ENCODE measurements at regions not wholly inside any gene's neighbourhood (a gene's known extent, or its start where the extent isn't known, plus 50 kb on each side); places are given as distances from the start of the nearest gene placed in this dataset.
A peak's percentile ranks its signal among the peaks of the same experiment; 100 is the strongest.

DNA sequence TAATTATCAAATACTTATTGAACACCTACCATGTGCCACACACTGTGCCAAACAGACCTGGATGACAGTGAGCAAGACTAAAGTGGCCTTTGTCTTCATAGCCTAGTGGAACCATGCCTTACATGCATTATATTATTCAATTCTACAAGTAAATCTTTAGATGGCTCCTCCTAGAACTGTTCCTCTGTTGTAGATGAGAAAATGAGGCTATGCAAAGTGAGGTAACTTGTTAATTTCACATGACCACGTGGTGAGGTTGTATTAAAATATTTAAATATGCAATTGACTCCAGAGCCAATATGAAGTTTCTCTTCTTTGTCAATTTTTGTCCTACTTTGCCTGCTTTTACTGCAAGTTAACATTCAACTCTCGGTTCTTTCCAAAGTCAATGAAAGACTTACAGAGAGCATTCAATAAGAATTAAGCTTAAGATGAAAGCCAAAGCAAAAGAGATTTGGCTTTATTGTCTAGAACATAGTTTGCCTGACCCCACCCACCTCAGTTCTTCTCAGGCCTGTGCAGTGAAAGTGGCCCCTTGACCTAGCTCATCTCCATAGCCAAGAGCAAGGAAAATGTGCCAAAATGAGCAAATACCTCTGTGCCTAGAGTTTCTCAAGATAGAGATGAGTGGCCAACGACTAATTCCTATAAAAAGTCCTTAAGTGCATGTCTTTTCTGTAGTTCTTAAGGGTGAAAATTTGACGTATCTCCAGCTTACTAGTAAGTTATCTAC, 263.2 kb upstream of the NFIA start:
- Histone ChIP-seq H3K27me3 (ENCODE audit: control insufficient read depth, insufficient read depth, low read length) (no peaks in the 10 kb centered on the region), H3K36me3 (ENCODE audit: control insufficient read depth, insufficient read depth, low read length) (no peaks in the 10 kb centered on the region), H3K4me3 (ENCODE audit: low read depth, low read length) (no peak overlapping the region)
- no peak for DNase-seq (ENCODE audit: low read depth)
- ChIA-PET POLR2A (no interaction called here), CTCF (no interaction called here)
- TF ChIP-seq, protein P1, sequence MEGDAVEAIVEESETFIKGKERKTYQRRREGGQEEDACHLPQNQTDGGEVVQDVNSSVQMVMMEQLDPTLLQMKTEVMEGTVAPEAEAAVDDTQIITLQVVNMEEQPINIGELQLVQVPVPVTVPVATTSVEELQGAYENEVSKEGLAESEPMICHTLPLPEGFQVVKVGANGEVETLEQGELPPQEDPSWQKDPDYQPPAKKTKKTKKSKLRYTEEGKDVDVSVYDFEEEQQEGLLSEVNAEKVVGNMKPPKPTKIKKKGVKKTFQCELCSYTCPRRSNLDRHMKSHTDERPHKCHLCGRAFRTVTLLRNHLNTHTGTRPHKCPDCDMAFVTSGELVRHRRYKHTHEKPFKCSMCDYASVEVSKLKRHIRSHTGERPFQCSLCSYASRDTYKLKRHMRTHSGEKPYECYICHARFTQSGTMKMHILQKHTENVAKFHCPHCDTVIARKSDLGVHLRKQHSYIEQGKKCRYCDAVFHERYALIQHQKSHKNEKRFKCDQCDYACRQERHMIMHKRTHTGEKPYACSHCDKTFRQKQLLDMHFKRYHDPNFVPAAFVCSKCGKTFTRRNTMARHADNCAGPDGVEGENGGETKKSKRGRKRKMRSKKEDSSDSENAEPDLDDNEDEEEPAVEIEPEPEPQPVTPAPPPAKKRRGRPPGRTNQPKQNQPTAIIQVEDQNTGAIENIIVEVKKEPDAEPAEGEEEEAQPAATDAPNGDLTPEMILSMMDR (IDR thresholded peaks at IDR 0.05; ENCODE audit: insufficient read depth, low read depth, low read length), result no peak

DNA sequence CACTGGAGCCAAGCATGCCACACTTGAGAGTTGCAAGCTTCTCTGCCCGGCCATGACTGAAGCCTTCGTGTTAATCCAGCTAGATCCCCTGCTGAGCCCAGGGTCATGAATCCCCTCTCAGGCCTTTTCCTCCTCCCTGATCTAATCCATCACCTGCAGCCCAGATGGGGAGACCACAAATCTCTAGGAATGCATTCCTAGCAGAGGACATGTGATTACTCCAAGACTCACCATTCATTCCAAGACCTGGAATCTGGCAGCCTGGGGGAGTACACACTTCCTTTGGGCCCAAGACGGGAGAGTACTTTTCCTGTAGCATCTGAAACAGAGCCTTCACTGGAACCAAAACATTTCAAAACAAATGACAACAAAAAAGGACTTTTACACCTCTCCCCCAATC, 269.3 kb upstream of the NFIA start:
- TF ChIP-seq, protein P1 (IDR thresholded peaks at IDR 0.05; ENCODE audit: insufficient read depth, low read depth, low read length), result no peak
- peak; percentile 4 for DNase-seq (ENCODE audit: low read depth)
- CTCF ChIA-PET, result interaction anchor here (1.2 kb wide), 1 partner anchor 19 kb away, joined by 3 read pairs; no protein-coding TSS in a partner anchor

DNA sequence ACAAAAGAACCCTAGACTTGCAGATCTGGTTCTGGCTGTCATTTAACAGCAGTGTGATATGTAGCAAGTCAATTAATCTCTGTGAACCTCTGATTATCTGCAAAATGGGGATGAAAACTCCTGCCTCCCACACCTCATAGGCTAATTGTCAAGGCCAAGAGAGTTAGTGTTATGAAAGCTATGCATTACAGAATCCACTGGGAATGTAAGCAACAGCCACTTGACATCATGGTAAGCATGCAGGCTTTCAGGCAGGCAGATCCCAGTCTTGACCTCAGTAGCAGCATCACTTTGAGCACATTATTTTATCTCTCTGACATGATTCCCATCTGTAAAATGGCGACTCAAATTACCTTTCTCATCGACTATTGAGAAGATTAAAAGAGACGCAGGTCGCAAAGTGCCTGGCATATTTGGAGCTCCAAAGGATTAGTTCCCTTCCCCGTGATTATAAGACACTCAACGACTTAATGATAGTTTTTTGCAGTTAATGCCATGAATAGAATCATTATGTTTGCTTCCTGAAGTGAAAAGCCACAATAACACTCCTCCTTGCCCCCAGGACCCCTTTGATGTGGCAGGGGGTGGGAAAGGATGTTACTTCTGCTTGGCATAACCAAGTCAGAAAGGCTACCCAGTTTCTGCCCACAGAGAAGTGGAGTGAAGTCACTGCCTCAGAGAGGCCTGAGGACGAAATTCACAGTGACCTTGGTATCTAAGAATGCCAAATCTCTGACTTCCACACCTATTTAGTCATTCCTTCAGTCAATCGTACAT, 273.0 kb upstream of the NFIA start:
- ChIA-PET CTCF (no interaction called here), POLR2A (no interaction called here)
- DNase-seq (ENCODE audit: low read depth), result no peak
- H3K27me3 ChIP-seq (ENCODE audit: control insufficient read depth, insufficient read depth, low read length), result no peaks in the 10 kb centered on the region
- no peak overlapping the region for H3K4me3 ChIP-seq (ENCODE audit: low read depth, low read length)
- TF ChIP-seq, protein P1 (IDR thresholded peaks at IDR 0.05; ENCODE audit: insufficient read depth, low read depth, low read length), result no peak
- no peaks in the 10 kb centered on the region for H3K36me3 ChIP-seq (ENCODE audit: control insufficient read depth, insufficient read depth, low read length)

More for the DNA sequence above, 269.3 kb upstream of the NFIA start:
- H3K4me3 ChIP-seq (ENCODE audit: low read depth, low read length), result no peak overlapping the region
- no peaks in the 10 kb centered on the region for H3K36me3 ChIP-seq (ENCODE audit: control insufficient read depth, insufficient read depth, low read length)
- no peaks in the 10 kb centered on the region for H3K27me3 ChIP-seq (ENCODE audit: control insufficient read depth, insufficient read depth, low read length)
- POLR2A ChIA-PET, result no interaction called here

DNA sequence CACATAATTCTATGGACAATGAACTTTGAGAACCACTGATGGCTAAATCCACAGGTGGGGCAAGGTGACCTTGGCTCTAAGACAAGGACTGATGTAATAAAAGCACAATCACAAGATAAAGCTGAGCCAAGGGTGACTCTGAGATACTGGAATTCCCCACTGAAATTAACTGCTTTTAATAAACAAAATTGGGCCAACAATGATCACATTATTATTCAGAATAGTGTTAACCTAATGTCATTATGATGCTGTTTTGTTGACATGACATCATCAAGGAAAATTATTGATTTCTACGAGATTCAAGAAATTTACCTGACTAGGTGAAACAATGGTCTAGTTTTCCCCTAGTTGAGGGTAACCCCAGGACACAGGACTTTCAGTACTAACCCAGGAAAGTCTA, 273.7 kb upstream of the NFIA start:
- TF ChIP-seq, protein P1 (IDR thresholded peaks at IDR 0.05; ENCODE audit: insufficient read depth, low read depth, low read length), result no peak
- H3K27me3 ChIP-seq (ENCODE audit: control insufficient read depth, insufficient read depth, low read length), result no peaks in the 10 kb centered on the region
- H3K4me3 ChIP-seq (ENCODE audit: low read depth, low read length), result no peak overlapping the region
- CTCF ChIA-PET, result no interaction called here
- no peak for DNase-seq (ENCODE audit: low read depth)
- H3K36me3 ChIP-seq (ENCODE audit: control insufficient read depth, insufficient read depth, low read length), result no peaks in the 10 kb centered on the region
- POLR2A ChIA-PET, result no interaction called here

DNA sequence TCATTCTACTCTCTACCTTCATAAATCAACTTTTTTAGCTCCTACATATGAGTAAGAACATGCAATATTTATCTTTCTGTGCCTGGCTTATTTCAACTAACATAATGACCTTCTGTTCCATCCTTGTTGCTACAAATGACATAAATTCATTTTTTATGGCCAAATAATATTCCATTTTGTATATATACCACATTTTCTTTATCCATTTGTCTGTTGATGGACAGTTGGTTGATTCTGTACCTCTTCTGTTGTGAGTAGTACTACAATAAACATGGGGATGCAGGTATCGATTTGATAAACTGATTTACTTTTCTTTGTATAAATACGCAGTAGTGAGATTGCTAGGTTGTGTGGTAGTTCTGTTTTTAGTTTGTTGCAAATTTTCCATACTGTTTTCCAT, 279.5 kb upstream of the NFIA start:
- no peak overlapping the region for H3K4me3 ChIP-seq (ENCODE audit: low read depth, low read length)
- DNase-seq (ENCODE audit: low read depth), result no peak
- TF ChIP-seq, protein P1 (IDR thresholded peaks at IDR 0.05; ENCODE audit: insufficient read depth, low read depth, low read length), result no peak
- H3K27me3 ChIP-seq (ENCODE audit: control insufficient read depth, insufficient read depth, low read length), result no peaks in the 10 kb centered on the region
- ChIA-PET CTCF (interaction anchor here (1.2 kb wide), 1 partner anchor 12 kb away, joined by 3 read pairs; no protein-coding TSS in a partner anchor), POLR2A (no interaction called here)
- H3K36me3 ChIP-seq (ENCODE audit: control insufficient read depth, insufficient read depth, low read length), result no peaks in the 10 kb centered on the region
